GM21528 (cell line): ENCODE measurements at regions not wholly inside any gene's neighbourhood (a gene's known extent, or its start where the extent isn't known, plus 50 kb on each side); places are given as distances from the start of the nearest gene placed in this dataset.

Source experiments
- ATAC-seq: cut with Tn5 transposase; IDR thresholded peaks from one replicate; pipeline ENCODE4 v1.9.1; 2021; ENCODE audit warnings: mild to moderate bottlenecking, moderate library complexity; ENCODE audit not compliant: unreplicated experiment, low FRiP score

- ATAC-seq = no peak
Measured at GRCh38 chr11:80383655-80384054, 942.8 kb upstream of the TENM4 start.

- ATAC-seq = no peak
Measured at GRCh38 chr11:80379620-80380278, 938.9 kb upstream of the TENM4 start.

GRCh38 chr11:80371931-80372330, 931.1 kb upstream of the TENM4 start:
- no peak for ATAC-seq

GRCh38 chr11:80365980-80366379, 925.1 kb upstream of the TENM4 start:
- no peak for ATAC-seq

GRCh38 chr11:80365076-80365725, 924.4 kb upstream of the TENM4 start:
- ATAC-seq = no peak

- ATAC-seq = no peak
Measured at GRCh38 chr11:80362563-80363340, 921.9 kb upstream of the TENM4 start.

- ATAC-seq = no peak
Measured at GRCh38 chr11:80355251-80355650, 914.4 kb upstream of the TENM4 start.

GRCh38 chr11:80350541-80350940, 909.7 kb upstream of the TENM4 start:
- no peak for ATAC-seq

- no peak for ATAC-seq
Measured at GRCh38 chr11:80349997-80350396, 909.2 kb upstream of the TENM4 start.

GRCh38 chr11:80346353-80347059, 905.7 kb upstream of the TENM4 start:
- ATAC-seq = no peak

GRCh38 chr11:80343436-80343835, 902.6 kb upstream of the TENM4 start:
- ATAC-seq = no peak

- ATAC-seq = no peak
Measured at GRCh38 chr11:80338231-80338630, 897.4 kb upstream of the TENM4 start.

GRCh38 chr11:80331694-80332093, 890.9 kb upstream of the TENM4 start:
- ATAC-seq = no peak

- ATAC-seq = no peak
Measured at GRCh38 chr11:80330264-80330663, 889.4 kb upstream of the TENM4 start.

GRCh38 chr11:80328774-80329173, 887.9 kb upstream of the TENM4 start:
- ATAC-seq = no peak

- no peak for ATAC-seq
Measured at GRCh38 chr11:80327956-80328614, 887.3 kb upstream of the TENM4 start.

GRCh38 chr11:80321786-80322185, 881.0 kb upstream of the TENM4 start:
- no peak for ATAC-seq

- ATAC-seq = no peak
Measured at GRCh38 chr11:80320765-80321164, 879.9 kb upstream of the TENM4 start.

- ATAC-seq = no peak
Measured at GRCh38 chr11:80320226-80320625, 879.4 kb upstream of the TENM4 start.

- ATAC-seq = no peak
Measured at GRCh38 chr11:80317612-80318011, 876.8 kb upstream of the TENM4 start.
